ENCODE measurements at regions not wholly inside any gene's neighbourhood (a gene's known extent, or its start where the extent isn't known, plus 50 kb on each side); places are given as distances from the start of the nearest gene placed in this dataset.

GRCh38 chr17:77446940-77447634 is 306.3 kb downstream of the SEC14L1 start:
- no peak overlapping the region for H3K27ac ChIP-seq (ENCODE audit: low read length)
- H3K4me3 ChIP-seq (ENCODE audit: low read length in 2 of 2) = no peak overlapping the region
- H3K9ac ChIP-seq (ENCODE audit: low read length in 2 of 2) = no peak overlapping the region
- H3K36me3 ChIP-seq (ENCODE audit: control insufficient read depth in 2 of 2, insufficient read depth in 2 of 2, low read length in 2 of 2) = peaks cover 0 to 4% of the 10 kb centered on the region in 2 donors
- H3K9me3 ChIP-seq (ENCODE audit: control insufficient read depth in 2 of 2, low read length in 2 of 2) = no peaks in the 10 kb centered on the region
- no peaks in the 10 kb centered on the region for H3K27me3 ChIP-seq (ENCODE audit: control insufficient read depth in 1 of 2, insufficient read depth in 2 of 2, low read length in 2 of 2)
- peaks cover 61% of the 10 kb centered on the region for H3K4me1 ChIP-seq (ENCODE audit: control insufficient read depth, insufficient read depth, low read length)

GRCh38 chr17:77449373-77449907 is 308.7 kb downstream of the SEC14L1 start:
- Histone ChIP-seq H3K4me1 (ENCODE audit: control insufficient read depth, insufficient read depth, low read length) (peaks cover 72% of the 10 kb centered on the region), H3K4me3 (ENCODE audit: low read length in 2 of 2) (peak overlapping the region; percentile 79 to 85)

GRCh38 chr17:77449908-77450741 is 309.4 kb downstream of the SEC14L1 start:
- H3K27ac ChIP-seq (ENCODE audit: low read length) = peak overlapping the region; percentile 89
- peaks cover 0 to 4% of the 10 kb centered on the region in 2 donors for H3K36me3 ChIP-seq (ENCODE audit: control insufficient read depth in 2 of 2, insufficient read depth in 2 of 2, low read length in 2 of 2)
- H3K27me3 ChIP-seq (ENCODE audit: control insufficient read depth in 1 of 2, insufficient read depth in 2 of 2, low read length in 2 of 2) = no peaks in the 10 kb centered on the region
- H3K4me3 ChIP-seq (ENCODE audit: low read length in 2 of 2) = peak overlapping the region; percentile 79 to 85
- H3K9me3 ChIP-seq (ENCODE audit: control insufficient read depth in 2 of 2, low read length in 2 of 2) = no peaks in the 10 kb centered on the region
- H3K9ac ChIP-seq (ENCODE audit: low read length in 2 of 2) = peak overlapping the region; percentile 74 to 95
- peaks cover 72% of the 10 kb centered on the region for H3K4me1 ChIP-seq (ENCODE audit: control insufficient read depth, insufficient read depth, low read length)

More at GRCh38 chr17:77449373-77449907, 308.7 kb downstream of the SEC14L1 start:
- Histone ChIP-seq H3K27ac (ENCODE audit: low read length) (peak overlapping the region; percentile 89), H3K9ac (ENCODE audit: low read length in 2 of 2) (peak overlapping the region in 1 of 2 donors; percentile 95), H3K27me3 (ENCODE audit: control insufficient read depth in 1 of 2, insufficient read depth in 2 of 2, low read length in 2 of 2) (no peaks in the 10 kb centered on the region), H3K9me3 (ENCODE audit: control insufficient read depth in 2 of 2, low read length in 2 of 2) (no peaks in the 10 kb centered on the region), H3K36me3 (ENCODE audit: control insufficient read depth in 2 of 2, insufficient read depth in 2 of 2, low read length in 2 of 2) (peaks cover 0 to 4% of the 10 kb centered on the region in 2 donors)

- Histone ChIP-seq H3K4me1 (ENCODE audit: control insufficient read depth, insufficient read depth, low read length) (peaks cover 72% of the 10 kb centered on the region), H3K36me3 (ENCODE audit: control insufficient read depth in 2 of 2, insufficient read depth in 2 of 2, low read length in 2 of 2) (peaks cover 0 to 9% of the 10 kb centered on the region in 2 donors), H3K27me3 (ENCODE audit: control insufficient read depth in 1 of 2, insufficient read depth in 2 of 2, low read length in 2 of 2) (no peaks in the 10 kb centered on the region), H3K9ac (ENCODE audit: low read length in 2 of 2) (peak overlapping the region; percentile 74 to 95), H3K27ac (ENCODE audit: low read length) (peak overlapping the region; percentile 89), H3K9me3 (ENCODE audit: control insufficient read depth in 2 of 2, low read length in 2 of 2) (no peaks in the 10 kb centered on the region), H3K4me3 (ENCODE audit: low read length in 2 of 2) (peak overlapping the region; percentile 79 to 85)
Observed at GRCh38 chr17:77450742-77451244, 310.0 kb downstream of the SEC14L1 start.

GRCh38 chr17:77451245-77451893 is 310.6 kb downstream of the SEC14L1 start:
- H3K4me1 ChIP-seq (ENCODE audit: control insufficient read depth, insufficient read depth, low read length) = peaks cover 74% of the 10 kb centered on the region

GRCh38 chr17:77451894-77452852 is 311.4 kb downstream of the SEC14L1 start:
- Histone ChIP-seq H3K9ac (ENCODE audit: low read length in 2 of 2) (peak overlapping the region; percentile 74 to 95), H3K4me1 (ENCODE audit: control insufficient read depth, insufficient read depth, low read length) (peaks cover 76% of the 10 kb centered on the region), H3K27me3 (ENCODE audit: control insufficient read depth in 1 of 2, insufficient read depth in 2 of 2, low read length in 2 of 2) (no peaks in the 10 kb centered on the region), H3K9me3 (ENCODE audit: control insufficient read depth in 2 of 2, low read length in 2 of 2) (no peaks in the 10 kb centered on the region), H3K27ac (ENCODE audit: low read length) (peak overlapping the region; percentile 89), H3K36me3 (ENCODE audit: control insufficient read depth in 2 of 2, insufficient read depth in 2 of 2, low read length in 2 of 2) (peaks cover 0 to 9% of the 10 kb centered on the region in 2 donors), H3K4me3 (ENCODE audit: low read length in 2 of 2) (peak overlapping the region; percentile 79 to 85)

More at GRCh38 chr17:77451245-77451893, 310.6 kb downstream of the SEC14L1 start:
- H3K27ac ChIP-seq (ENCODE audit: low read length) = peak overlapping the region; percentile 89
- H3K27me3 ChIP-seq (ENCODE audit: control insufficient read depth in 1 of 2, insufficient read depth in 2 of 2, low read length in 2 of 2) = no peaks in the 10 kb centered on the region
- peaks cover 0 to 9% of the 10 kb centered on the region in 2 donors for H3K36me3 ChIP-seq (ENCODE audit: control insufficient read depth in 2 of 2, insufficient read depth in 2 of 2, low read length in 2 of 2)
- H3K9ac ChIP-seq (ENCODE audit: low read length in 2 of 2) = peak overlapping the region; percentile 74 to 95
- peak overlapping the region; percentile 79 to 85 for H3K4me3 ChIP-seq (ENCODE audit: low read length in 2 of 2)
- no peaks in the 10 kb centered on the region for H3K9me3 ChIP-seq (ENCODE audit: control insufficient read depth in 2 of 2, low read length in 2 of 2)

GRCh38 chr17:77453613-77454241 is 313.0 kb downstream of the SEC14L1 start:
- Histone ChIP-seq H3K27ac (ENCODE audit: low read length) (peak overlapping the region; percentile 55), H3K9me3 (ENCODE audit: control insufficient read depth in 2 of 2, low read length in 2 of 2) (no peaks in the 10 kb centered on the region), H3K4me3 (ENCODE audit: low read length in 2 of 2) (peak overlapping the region in 1 of 2 donors; percentile 40), H3K36me3 (ENCODE audit: control insufficient read depth in 2 of 2, insufficient read depth in 2 of 2, low read length in 2 of 2) (peaks cover 0 to 6% of the 10 kb centered on the region in 2 donors), H3K9ac (ENCODE audit: low read length in 2 of 2) (no peak overlapping the region), H3K4me1 (ENCODE audit: control insufficient read depth, insufficient read depth, low read length) (peaks cover 88% of the 10 kb centered on the region), H3K27me3 (ENCODE audit: control insufficient read depth in 1 of 2, insufficient read depth in 2 of 2, low read length in 2 of 2) (no peaks in the 10 kb centered on the region)

- H3K27me3 ChIP-seq (ENCODE audit: control insufficient read depth in 1 of 2, insufficient read depth in 2 of 2, low read length in 2 of 2) = no peaks in the 10 kb centered on the region
- no peaks in the 10 kb centered on the region for H3K9me3 ChIP-seq (ENCODE audit: control insufficient read depth in 2 of 2, low read length in 2 of 2)
- peaks cover 89% of the 10 kb centered on the region for H3K4me1 ChIP-seq (ENCODE audit: control insufficient read depth, insufficient read depth, low read length)
- peak overlapping the region in 1 of 2 donors; percentile 32 for H3K9ac ChIP-seq (ENCODE audit: low read length in 2 of 2)
- peaks cover 0 to 6% of the 10 kb centered on the region in 2 donors for H3K36me3 ChIP-seq (ENCODE audit: control insufficient read depth in 2 of 2, insufficient read depth in 2 of 2, low read length in 2 of 2)
- H3K27ac ChIP-seq (ENCODE audit: low read length) = peak overlapping the region; percentile 55
- peak overlapping the region in 1 of 2 donors; percentile 40 for H3K4me3 ChIP-seq (ENCODE audit: low read length in 2 of 2)
Observed at GRCh38 chr17:77454242-77455095, 313.7 kb downstream of the SEC14L1 start.
